HepG2 (cell line): ENCODE measurements at regions not wholly inside any gene's neighbourhood (a gene's known extent, or its start where the extent isn't known, plus 50 kb on each side); places are given as distances from the start of the nearest gene placed in this dataset.

ENCODE experiments used
- ATAC-seq: fragments of 200-7000 bp; cut with Tn5 transposase; 3 replicates; pipeline ENCODE4 v1.9.1; 2020; ENCODE audit warnings: mild to moderate bottlenecking, moderate library complexity
- BruUV-seq: library from RNA; stranded (reverse); fragments of 400-500 nt; replicated peaks from 2 replicates; lab custom pipeline; 2021; lab: Mats Ljungman, UMichigan
- CTCF ChIA-PET: fragments of 300-600 bp; formaldehyde crosslinking; extraction: SDS; loops from one replicate; lab custom pipeline; 2021; ENCODE audit warnings: low total read pairs, inconsistent platforms, low intra/inter-chr PET ratio; lab: Yijun Ruan, JAX
- POLR2A ChIA-PET: fragments of 350-600 bp; sonication (Branson Sonifier 250); formaldehyde crosslinking; loops from one replicate; lab custom pipeline; 2020; ENCODE audit warnings: antibody characterized with exemption, inconsistent platforms; lab: Yijun Ruan, JAX
- DNase-seq: peaks from one replicate; pipeline ENCODE4 v3.0.0-alpha.2; 2015; ENCODE audit warnings: low spot score
- FAIRE-seq: peaks from 3 replicates; lab custom pipeline; 2011; peaks lifted over from hg19 to GRCh38; lab: Jason Lieb, UNC
- H2AFZ ChIP-seq: one replicate; pipeline ENCODE4 v1.6.1; 2011; ENCODE audit warnings: low read length, inconsistent platforms
- H3K27ac ChIP-seq: fragments of 300-600 bp; 3 replicates; pipeline ENCODE4 v1.8.0; 2011; ENCODE audit warnings: mixed run types, mild to moderate bottlenecking, mixed read lengths, low read length, inconsistent platforms; ENCODE audit not compliant: insufficient read depth; ENCODE audit errors: extremely low read length
- H3K27me3 ChIP-seq, 2 experiments: fragments of 200-600 bp in 1 of 2; 2 replicates in 1 of 2; 3 replicates in 1 of 2; pipeline versions ENCODE4 v1.6.0 to v1.8.0; 2011; ENCODE audit warnings: low read length in 2 of 2, mild to moderate bottlenecking in 2 of 2, moderate library complexity in 2 of 2, inconsistent platforms in 1 of 2; ENCODE audit not compliant: insufficient read depth in 2 of 2, control insufficient read depth in 1 of 2
- H3K36me3 ChIP-seq, 2 experiments: fragments of 200-600 bp in 1 of 2; replicated peaks in 1 of 2; 2 replicates in 1 of 2; 3 replicates in 1 of 2; pipeline versions ENCODE4 v1.5.1 to v1.8.0; 2011; ENCODE audit warnings: low read length in 2 of 2, inconsistent platforms in 1 of 2; ENCODE audit not compliant: insufficient read depth in 2 of 2, control insufficient read depth in 1 of 2
- H3K4me1 ChIP-seq: 2 replicates; pipeline ENCODE4 v1.5.1; 2012; ENCODE audit warnings: low read length, inconsistent platforms; ENCODE audit not compliant: insufficient read depth
- H3K4me2 ChIP-seq: 2 replicates; pipeline ENCODE4 v1.6.0; 2011; ENCODE audit warnings: low read depth, low read length, inconsistent platforms
- H3K4me3 ChIP-seq, 3 experiments: fragments of 200-600 bp in 1 of 3; sonication (generic), shearing (Covaris generic) in 1 of 3; replicated peaks in 1 of 3; 2 replicates each; pipeline ENCODE4 v1.5.1; 2011 to 2016; ENCODE audit warnings: low read length in 3 of 3, inconsistent platforms in 2 of 3, low read depth in 2 of 3, mild to moderate bottlenecking in 2 of 3, control low read depth in 1 of 3, mixed read lengths in 1 of 3; ENCODE audit not compliant: insufficient read depth in 1 of 3
- H3K79me2 ChIP-seq: one replicate; pipeline ENCODE4 v1.6.1; 2011; ENCODE audit warnings: low read length, inconsistent platforms; ENCODE audit not compliant: insufficient read depth
- H3K9ac ChIP-seq: 2 replicates; pipeline ENCODE4 v1.6.0; 2011; ENCODE audit warnings: mild to moderate bottlenecking, low read depth, low read length, inconsistent platforms; ENCODE audit not compliant: insufficient read depth
- H3K9me3 ChIP-seq: 2 replicates; pipeline ENCODE4 v1.5.1; 2012; ENCODE audit warnings: mild to moderate bottlenecking, low read length
- H4K20me1 ChIP-seq: 2 replicates; pipeline ENCODE4 v1.6.0; 2011; ENCODE audit warnings: inconsistent platforms, mild to moderate bottlenecking, low read length, moderate library complexity; ENCODE audit not compliant: insufficient read depth
- CEBPB ChIP-seq: IDR thresholded peaks from 2 replicates; pipeline ENCODE4 v1.6.1; 2011; ENCODE audit warnings: low read depth, low read length, improper control_type of control experiment, borderline replicate concordance
- MTA1 ChIP-seq: sonication (generic); formaldehyde crosslinking; IDR thresholded peaks from 2 replicates; pipeline ENCODE4 v1.4.0; 2020; ENCODE audit warnings: missing genetic modification reagents, mild to moderate bottlenecking, borderline replicate concordance
- PAF1 ChIP-seq: IDR thresholded peaks from 2 replicates; pipeline ENCODE4 v1.6.1; 2016; ENCODE audit warnings: missing genetic modification reagents, missing compliant biosample characterization
- RFX1 ChIP-seq: fragments of 450-650 bp; IDR thresholded peaks from 2 replicates; pipeline ENCODE4 v1.6.1; 2017
- SOX13 ChIP-seq, 3 experiments: fragments of 450-650 bp in 1 of 3; sonication (generic) in 1 of 3; formaldehyde crosslinking in 1 of 3; IDR thresholded peaks in 2 of 3; conservative IDR thresholded peaks in 1 of 3; 2 replicates each; pipeline versions ENCODE4 v1.5.0 to v1.6.1; 2016 to 2020; ENCODE audit warnings: antibody characterized with exemption in 1 of 3, mild to moderate bottlenecking in 1 of 3, missing compliant biosample characterization in 1 of 3, missing genetic modification reagents in 1 of 3, moderate library complexity in 1 of 3
- SOX6 ChIP-seq, 2 experiments: fragments of 450-650 bp in 1 of 2; sonication (generic) in 1 of 2; formaldehyde crosslinking in 1 of 2; IDR thresholded peaks; 2 replicates each; pipeline versions ENCODE4 v1.4.0 to v1.6.1; 2017 to 2020; ENCODE audit warnings: antibody characterized with exemption in 1 of 2, mild to moderate bottlenecking in 1 of 2, missing genetic modification reagents in 1 of 2
- SRSF4 ChIP-seq: fragments of 200-400 bp; formaldehyde crosslinking; IDR thresholded peaks from one replicate; pipeline ENCODE4 v1.6.1; 2018; ENCODE audit warnings: mild to moderate bottlenecking, low read depth, low read length, moderate library complexity; ENCODE audit not compliant: poor library complexity, severe bottlenecking
- ZNF207 ChIP-seq: fragments of 450-650 bp; IDR thresholded peaks from 2 replicates; pipeline ENCODE4 v1.6.1; 2016; ENCODE audit warnings: antibody characterized with exemption, borderline replicate concordance
- ZNF678 ChIP-seq: sonication (generic); formaldehyde crosslinking; IDR thresholded peaks from 2 replicates; pipeline ENCODE4 v1.4.0; 2020; ENCODE audit warnings: mild to moderate bottlenecking, missing genetic modification reagents
- ZNF761 ChIP-seq: sonication (generic); formaldehyde crosslinking; conservative IDR thresholded peaks from 2 replicates; pipeline ENCODE4 v1.4.0; 2020; ENCODE audit warnings: mild to moderate bottlenecking, missing genetic modification reagents
- WGBS: methylation state at CpG from one replicate; pipeline ENCODE4 v1.1.6; 2017; ENCODE audit warnings: low lambda C conversion rate; 5-methylcytosine and 5-hydroxymethylcytosine counted together
- in situ Hi-C: cut with HindIII; loops from 2 replicates; pipeline ENCODE4 v1.10.0; 2017; ENCODE audit warnings: low pct_unique_long_range_greater_than_20kb; ENCODE audit not compliant: extremely low pct_ligation_motif_present
- intact Hi-C: fragments of 100-400 bp; cut with micrococcal nuclease; formaldehyde crosslinking; loops from one replicate; pipeline ENCODE4 v1.10.0; 2022; ENCODE audit not compliant: unreplicated experiment

DNA sequence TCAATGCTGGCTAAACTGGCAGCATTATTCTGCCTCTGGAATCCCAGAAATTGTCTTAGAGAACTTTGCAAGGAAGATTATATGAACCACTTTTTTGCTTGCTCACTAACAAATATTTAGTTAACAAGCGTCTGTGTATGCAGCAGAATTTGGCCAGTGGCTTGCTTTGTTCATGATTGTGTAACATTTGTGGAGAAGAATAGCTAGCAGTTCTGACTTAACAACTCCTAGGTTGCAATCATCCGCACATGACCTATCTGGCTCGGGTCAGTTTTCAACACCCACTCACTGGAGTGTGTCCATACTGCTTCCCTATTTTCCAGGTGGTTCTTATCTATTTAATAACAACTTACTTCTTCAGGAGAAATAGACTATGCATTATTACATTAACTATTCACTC lies 98.5 kb downstream of the SNX18 start:
- CTCF ChIA-PET = no interaction called here
- no peaks in the 10 kb centered on the region for H4K20me1 ChIP-seq
- no peaks in the 10 kb centered on the region for H3K9me3 ChIP-seq
- FAIRE-seq (no peak), ATAC-seq (no peak), DNase-seq (peak; percentile 13)
- H3K9ac ChIP-seq = no peak overlapping the region
- no peak overlapping the region for H3K27ac ChIP-seq
- intact Hi-C loops (no loop called here), in situ Hi-C loops (no loop called here)
- POLR2A ChIA-PET = no interaction called here
- H3K36me3 ChIP-seq = no peaks in the 10 kb centered on the region
- TF ChIP-seq MTA1 (CRISPR knock-in tag) (no peak), ZNF207 (no peak), ZNF761 (CRISPR knock-in tag) (no peak), SOX6 (IDR thresholded peaks at IDR 0.05) (no peak), SOX6 (CRISPR knock-in tag; IDR thresholded peaks at IDR 0.05) (peak; percentile 19; the same call in 1 of the 2 replicates), CEBPB (peak; percentile 66; the same call in 1 of the 2 replicates), PAF1 (CRISPR knock-in tag) (no peak), SRSF4 (no peak), SOX13 (IDR thresholded peaks at IDR 0.05) (no peak), SOX13 (CRISPR knock-in tag; conservative IDR thresholded peaks at IDR 0.05 in 1 of 2, IDR thresholded peaks at IDR 0.05 in 1 of 2) (peak in 1 of 2 experiments; percentile 42; a peak in 1 of 4 replicates), RFX1 (no peak), ZNF678 (CRISPR knock-in tag) (no peak)
- no peaks in the 10 kb centered on the region for H3K4me1 ChIP-seq
- no TSS peak for BruUV-seq
- no peak overlapping the region for H2AFZ ChIP-seq
- no peak overlapping the region for H3K4me2 ChIP-seq
- H3K4me3 ChIP-seq = no peak overlapping the region
- no peaks in the 10 kb centered on the region for H3K79me2 ChIP-seq
- no peaks in the 10 kb centered on the region for H3K27me3 ChIP-seq
- 0% methylated on average over 3 of the region's 3 CpGs for WGBS
